Liver (tissue), 8 donors: ENCODE measurements at regions not wholly inside any gene's neighbourhood (a gene's known extent, or its start where the extent isn't known, plus 50 kb on each side); places are given as distances from the start of the nearest gene placed in this dataset.

Experiments
- DNase-seq: peaks from one replicate; pipeline ENCODE4 v3.0.0-alpha.2; 2017; ENCODE audit warnings: low spot score
- H3K27ac ChIP-seq, 2 donors: one replicate each; pipeline ENCODE4 v1.7.0; 2013; ENCODE audit warnings: inconsistent platforms in 2 of 2, low read length in 2 of 2, control low read depth in 1 of 2, low read depth in 1 of 2, mild to moderate bottlenecking in 1 of 2
- H3K27me3 ChIP-seq, 4 donors: one replicate each; pipeline versions ENCODE4 v1.6.1 to v1.7.0; 2013; ENCODE audit warnings: low read length in 3 of 4, inconsistent platforms in 1 of 4, mild to moderate bottlenecking in 1 of 4, moderate library complexity in 1 of 4; ENCODE audit not compliant: control insufficient read depth in 4 of 4, insufficient read depth in 4 of 4
- H3K36me3 ChIP-seq, 4 donors: one replicate each; pipeline versions ENCODE4 v1.6.1 to v1.7.0; 2013; ENCODE audit warnings: low read length in 3 of 4, mild to moderate bottlenecking in 3 of 4, low read depth in 1 of 4, moderate library complexity in 1 of 4; ENCODE audit not compliant: control insufficient read depth in 4 of 4, insufficient read depth in 3 of 4
- H3K4me1 ChIP-seq, 4 donors: one replicate each; pipeline versions ENCODE4 v1.6.1 to v1.7.0; 2013; ENCODE audit warnings: low read length in 3 of 4, mild to moderate bottlenecking in 3 of 4, moderate library complexity in 1 of 4; ENCODE audit not compliant: control insufficient read depth in 4 of 4, insufficient read depth in 4 of 4
- H3K4me3 ChIP-seq, 3 donors: one replicate each; pipeline versions ENCODE4 v1.6.1 to v1.7.0; 2013; ENCODE audit warnings: low read length in 3 of 3, control low read depth in 1 of 3, low read depth in 1 of 3, mild to moderate bottlenecking in 1 of 3
- H3K9ac ChIP-seq, 2 donors: one replicate each; pipeline ENCODE4 v1.7.0; 2013; ENCODE audit warnings: low read length in 2 of 2, mild to moderate bottlenecking in 2 of 2, moderate library complexity in 2 of 2, control low read depth in 1 of 2, low read depth in 1 of 2
- H3K9me3 ChIP-seq, 4 donors: one replicate each; pipeline versions ENCODE4 v1.6.1 to v1.7.0; 2013; ENCODE audit warnings: low read length in 3 of 4; ENCODE audit not compliant: control insufficient read depth in 4 of 4
- ATF3 ChIP-seq: IDR thresholded peaks from 2 replicates; pipeline ENCODE4 v1.6.1; 2016; ENCODE audit warnings: antibody characterized with exemption
- EGR1 ChIP-seq, 2 donors: IDR thresholded peaks; 2 replicates each; pipeline ENCODE4 v1.6.1; 2016 to 2018; ENCODE audit warnings: antibody characterized with exemption in 2 of 2, low read depth in 2 of 2
- FOXA1 ChIP-seq: IDR thresholded peaks from 2 replicates; pipeline ENCODE4 v1.6.1; 2016; ENCODE audit warnings: antibody characterized with exemption
- FOXA2 ChIP-seq: IDR thresholded peaks from 2 replicates; pipeline ENCODE4 v1.6.1; 2016; ENCODE audit warnings: antibody characterized with exemption
- GABPA ChIP-seq, 2 donors: IDR thresholded peaks in 1 of 2; conservative IDR thresholded peaks in 1 of 2; 2 replicates each; pipeline ENCODE4 v1.6.1; 2016; ENCODE audit warnings: antibody characterized with exemption in 2 of 2, mild to moderate bottlenecking in 1 of 2, moderate library complexity in 1 of 2
- HNF4A ChIP-seq, 2 donors: conservative IDR thresholded peaks; 2 replicates each; pipeline ENCODE4 v1.6.1; 2016; ENCODE audit warnings: antibody characterized with exemption in 2 of 2, mild to moderate bottlenecking in 2 of 2
- HNF4G ChIP-seq: IDR thresholded peaks from 2 replicates; pipeline ENCODE4 v1.6.1; 2016; ENCODE audit warnings: antibody characterized with exemption
- JUND ChIP-seq, 2 donors: IDR thresholded peaks; 2 replicates each; pipeline ENCODE4 v1.6.1; 2016; ENCODE audit warnings: antibody characterized with exemption in 2 of 2
- NR2F2 ChIP-seq: IDR thresholded peaks from 2 replicates; pipeline ENCODE4 v1.6.1; 2016; ENCODE audit warnings: antibody characterized with exemption
- RAD21 ChIP-seq, 2 donors: IDR thresholded peaks; 2 replicates each; pipeline ENCODE4 v1.6.1; 2016; ENCODE audit warnings: antibody characterized with exemption in 2 of 2, mild to moderate bottlenecking in 2 of 2
- REST ChIP-seq: IDR thresholded peaks from 2 replicates; pipeline ENCODE4 v1.6.1; 2016; ENCODE audit warnings: antibody characterized with exemption, mild to moderate bottlenecking
- RXRA ChIP-seq, 2 donors: IDR thresholded peaks; 2 replicates each; pipeline ENCODE4 v1.6.1; 2017 to 2018; ENCODE audit warnings: antibody characterized with exemption in 2 of 2, mild to moderate bottlenecking in 1 of 2
- SP1 ChIP-seq: IDR thresholded peaks from 2 replicates; pipeline ENCODE4 v1.6.1; 2018; ENCODE audit warnings: antibody characterized with exemption, mild to moderate bottlenecking
- TAF1 ChIP-seq: conservative IDR thresholded peaks from 2 replicates; pipeline ENCODE4 v1.6.1; 2016; ENCODE audit warnings: antibody characterized with exemption, mild to moderate bottlenecking
- YY1 ChIP-seq: IDR thresholded peaks from 2 replicates; pipeline ENCODE4 v1.6.1; 2016; ENCODE audit warnings: antibody characterized with exemption, mild to moderate bottlenecking
- ZBTB33 ChIP-seq: IDR thresholded peaks from 2 replicates; pipeline ENCODE4 v1.6.1; 2016; ENCODE audit warnings: antibody characterized with exemption
- WGBS: extraction: QIAGEN DNeasy Blood & Tissue Kit; methylation state at CpG from one replicate; pipeline ENCODE4 v1.1.7; 2013; 5-methylcytosine and 5-hydroxymethylcytosine counted together
- TF ChIP-seq, protein P1 (sequence below): IDR thresholded peaks from 2 replicates; pipeline ENCODE4 v1.6.1; 2016; ENCODE audit warnings: antibody characterized with exemption
- TF ChIP-seq, protein P2 (sequence below): fragments of 150-350 bp; IDR thresholded peaks from 2 replicates; pipeline ENCODE4 v1.5.1; 2017; ENCODE audit warnings: improper control_type of control experiment, low read depth, low read length; ENCODE audit not compliant: missing input control
- donor health status: healthy.
- donor health status: healthy.
- donor health status: healthy.
- donor health status: healthy.
- donor health status: healthy.

DNA sequence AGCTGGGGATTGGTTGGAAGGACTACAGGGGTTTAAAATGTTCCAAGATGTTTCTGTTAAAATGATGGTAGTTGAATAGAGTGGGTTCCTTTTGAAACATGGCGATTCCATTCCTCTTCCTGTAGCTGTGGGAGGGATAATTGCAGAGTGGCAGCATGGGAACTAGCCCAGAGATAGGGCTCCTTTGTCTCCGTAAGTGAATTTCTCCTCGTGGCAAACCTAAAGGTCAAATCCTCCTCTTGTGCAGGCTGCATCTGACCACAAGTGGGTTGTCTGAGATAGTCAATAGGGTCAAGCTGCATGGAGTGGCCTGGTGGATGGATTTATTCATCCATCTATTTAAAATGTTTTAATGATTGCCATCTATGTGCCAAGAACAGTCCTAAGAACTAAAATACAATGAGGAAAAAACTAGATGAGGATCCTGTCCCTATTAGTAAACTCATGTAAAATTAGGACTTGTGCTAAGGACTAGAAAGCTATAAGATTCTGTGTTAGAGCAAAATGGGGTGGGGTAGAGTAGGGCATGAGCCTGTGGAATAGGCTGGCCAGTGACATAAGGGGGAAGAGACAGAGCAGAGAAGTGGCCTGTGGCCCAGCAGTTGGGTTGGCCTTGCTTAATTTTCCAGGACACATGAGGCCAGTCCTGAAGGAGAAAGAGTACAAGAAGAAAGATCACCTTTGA lies 89.1 kb upstream of the IVNS1ABP start (continued):
- TF ChIP-seq REST = no peak
- TF ChIP-seq, protein P1, sequence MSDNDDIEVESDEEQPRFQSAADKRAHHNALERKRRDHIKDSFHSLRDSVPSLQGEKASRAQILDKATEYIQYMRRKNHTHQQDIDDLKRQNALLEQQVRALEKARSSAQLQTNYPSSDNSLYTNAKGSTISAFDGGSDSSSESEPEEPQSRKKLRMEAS = no peak
- no peak for TF ChIP-seq ATF3
- TF ChIP-seq GABPA (IDR thresholded peaks at IDR 0.05 in 1 of 2, conservative IDR thresholded peaks at IDR 0.05 in 1 of 2) = no peak
- no peak for TF ChIP-seq JUND (IDR thresholded peaks at IDR 0.05)
- TF ChIP-seq FOXA2 = no peak
- no peak for TF ChIP-seq RAD21 (IDR thresholded peaks at IDR 0.05)
- TF ChIP-seq RXRA (IDR thresholded peaks at IDR 0.05) = no peak
- TF ChIP-seq HNF4A (conservative IDR thresholded peaks at IDR 0.05) = no peak

- no peaks in the 10 kb centered on the region for H3K36me3 ChIP-seq
- TF ChIP-seq RAD21 (IDR thresholded peaks at IDR 0.05) = no peak
- no peak for TF ChIP-seq JUND (IDR thresholded peaks at IDR 0.05)
- TF ChIP-seq SP1 = no peak
- TF ChIP-seq YY1 = no peak
- TF ChIP-seq ZBTB33 = no peak
- TF ChIP-seq NR2F2 = no peak
- TF ChIP-seq, protein P1 = no peak
- no peak for TF ChIP-seq FOXA2
- TF ChIP-seq, protein P2, sequence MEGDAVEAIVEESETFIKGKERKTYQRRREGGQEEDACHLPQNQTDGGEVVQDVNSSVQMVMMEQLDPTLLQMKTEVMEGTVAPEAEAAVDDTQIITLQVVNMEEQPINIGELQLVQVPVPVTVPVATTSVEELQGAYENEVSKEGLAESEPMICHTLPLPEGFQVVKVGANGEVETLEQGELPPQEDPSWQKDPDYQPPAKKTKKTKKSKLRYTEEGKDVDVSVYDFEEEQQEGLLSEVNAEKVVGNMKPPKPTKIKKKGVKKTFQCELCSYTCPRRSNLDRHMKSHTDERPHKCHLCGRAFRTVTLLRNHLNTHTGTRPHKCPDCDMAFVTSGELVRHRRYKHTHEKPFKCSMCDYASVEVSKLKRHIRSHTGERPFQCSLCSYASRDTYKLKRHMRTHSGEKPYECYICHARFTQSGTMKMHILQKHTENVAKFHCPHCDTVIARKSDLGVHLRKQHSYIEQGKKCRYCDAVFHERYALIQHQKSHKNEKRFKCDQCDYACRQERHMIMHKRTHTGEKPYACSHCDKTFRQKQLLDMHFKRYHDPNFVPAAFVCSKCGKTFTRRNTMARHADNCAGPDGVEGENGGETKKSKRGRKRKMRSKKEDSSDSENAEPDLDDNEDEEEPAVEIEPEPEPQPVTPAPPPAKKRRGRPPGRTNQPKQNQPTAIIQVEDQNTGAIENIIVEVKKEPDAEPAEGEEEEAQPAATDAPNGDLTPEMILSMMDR = no peak
- TF ChIP-seq FOXA1 = no peak
- no peak for TF ChIP-seq EGR1 (IDR thresholded peaks at IDR 0.05; ENCODE audit: low read depth in 2 of 2)
- TF ChIP-seq RXRA (IDR thresholded peaks at IDR 0.05) = no peak
- TF ChIP-seq HNF4G = no peak
- no peak for TF ChIP-seq GABPA (IDR thresholded peaks at IDR 0.05 in 1 of 2, conservative IDR thresholded peaks at IDR 0.05 in 1 of 2)
- no peak for TF ChIP-seq TAF1
- no peak for TF ChIP-seq ATF3
- no peak for TF ChIP-seq HNF4A (conservative IDR thresholded peaks at IDR 0.05)
- no peak for TF ChIP-seq REST
- H3K9me3 ChIP-seq = no peaks in the 10 kb centered on the region
- H3K27ac ChIP-seq = no peak overlapping the region
- no peak for DNase-seq
- H3K4me3 ChIP-seq = no peak overlapping the region
- H3K27me3 ChIP-seq = no peaks in the 10 kb centered on the region
- H3K4me1 ChIP-seq = no peaks in the 10 kb centered on the region
- no peak overlapping the region for H3K9ac ChIP-seq
- 79% methylated on average over 6 of the region's 6 CpGs for WGBS
Measured at GRCh38 chr1:185404907-185405568, 88.0 kb upstream of the IVNS1ABP start.
